ENCODE measurements at regions not wholly inside any gene's neighbourhood (a gene's known extent, or its start where the extent isn't known, plus 50 kb on each side); places are given as distances from the start of the nearest gene placed in this dataset.

DNA sequence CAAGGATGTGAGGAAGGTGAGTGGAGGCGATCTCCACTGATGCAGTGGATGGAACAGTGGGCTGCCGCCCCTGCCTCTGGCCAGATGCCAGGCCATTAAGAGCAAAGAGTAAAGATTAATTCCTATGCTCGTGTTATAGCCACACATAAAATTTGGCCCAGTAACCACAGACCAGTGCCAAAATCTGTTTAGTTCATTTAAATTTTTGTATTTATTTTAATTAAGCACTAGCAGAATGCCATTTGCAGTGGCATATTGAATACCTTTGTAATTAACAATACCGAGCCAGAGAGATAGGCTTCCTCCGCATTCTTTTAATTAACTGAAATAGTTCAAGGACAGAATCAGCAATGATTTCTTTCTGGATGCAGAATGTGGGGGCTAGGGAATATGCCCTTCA, 179.8 kb downstream of the MED10 start:
- no peak for TF ChIP-seq CTCF (IDR thresholded peaks at IDR 0.05)
- no peak for TF ChIP-seq POLR2AphosphoS5 (IDR thresholded peaks at IDR 0.05)

Data from gastroesophageal sphincter (tissue), 3 donors.